SK-N-MC (cell line): ENCODE measurements at regions not wholly inside any gene's neighbourhood (a gene's known extent, or its start where the extent isn't known, plus 50 kb on each side); places are given as distances from the start of the nearest gene placed in this dataset.

ENCODE experiments used
- EZH2 ChIP-seq: fragments of 200-600 bp; sonication (generic); IDR thresholded peaks from one replicate; pipeline ENCODE4 v1.6.1; 2017; ENCODE audit warnings: antibody characterized with exemption
- FOXP2 ChIP-seq: optimal IDR thresholded peaks from 2 replicates; pipeline ENCODE3; 2011; ENCODE audit warnings: mild to moderate bottlenecking, moderate library complexity; ENCODE audit not compliant: insufficient read depth; ENCODE audit errors: extremely low read length, control extremely low read depth
- POLR2AphosphoS5 ChIP-seq: IDR thresholded peaks from 2 replicates; pipeline ENCODE4 v1.6.1; 2012; ENCODE audit warnings: mild to moderate bottlenecking, low read depth, low read length, borderline replicate concordance

DNA sequence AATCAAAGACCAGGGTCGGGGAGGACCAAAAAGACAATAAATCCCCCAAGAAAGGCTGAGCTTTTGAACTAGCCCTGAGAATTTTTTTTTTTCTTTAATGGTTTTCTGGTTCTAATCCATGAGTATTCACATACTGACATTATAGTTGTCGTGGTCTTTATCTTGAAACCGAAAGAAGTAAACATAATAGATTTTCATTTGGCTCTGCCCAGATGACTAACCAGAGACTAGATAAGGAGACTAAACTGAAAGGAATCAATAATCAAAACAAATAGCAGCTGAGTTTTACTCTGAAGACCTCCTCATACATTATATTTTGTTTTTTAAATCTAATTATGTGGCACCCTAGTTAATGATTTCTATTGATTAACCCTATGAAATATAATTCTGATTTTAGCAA, 381.4 kb downstream of the CNTN3 start:
- TF ChIP-seq EZH2, result no peak
- no peak for TF ChIP-seq POLR2AphosphoS5
- no peak for TF ChIP-seq FOXP2
